PFSK-1 (cell line): ENCODE measurements at regions not wholly inside any gene's neighbourhood (a gene's known extent, or its start where the extent isn't known, plus 50 kb on each side); places are given as distances from the start of the nearest gene placed in this dataset.

ENCODE experiments used
- FOXP2 ChIP-seq: optimal IDR thresholded peaks from 2 replicates; pipeline ENCODE3; 2011; ENCODE audit warnings: borderline replicate concordance, control low read depth, inconsistent platforms; ENCODE audit not compliant: insufficient read depth; ENCODE audit errors: extremely low read length, extremely low read depth
- POLR2AphosphoS5 ChIP-seq: IDR thresholded peaks from 2 replicates; pipeline ENCODE4 v1.6.1; 2012; ENCODE audit warnings: low read depth, mild to moderate bottlenecking, control low read depth, low read length, moderate library complexity
- REST ChIP-seq, 2 experiments: IDR thresholded peaks; 2 replicates each; pipeline versions ENCODE4 v1.6.1 to v1.8.0; 2011 to 2012; ENCODE audit warnings: low read depth in 2 of 2, low read length in 2 of 2, control low read depth in 1 of 2, inconsistent platforms in 1 of 2, mild to moderate bottlenecking in 1 of 2, moderate library complexity in 1 of 2; ENCODE audit not compliant: insufficient read depth in 1 of 2
- SIN3A ChIP-seq: IDR thresholded peaks from 2 replicates; pipeline ENCODE4 v1.6.1; 2012; ENCODE audit warnings: mild to moderate bottlenecking, low read length, moderate library complexity, borderline replicate concordance; ENCODE audit not compliant: insufficient read depth
- TAF1 ChIP-seq: IDR thresholded peaks from 2 replicates; pipeline ENCODE4 v1.6.1; 2012; ENCODE audit warnings: low read length, control low read depth, borderline replicate concordance; ENCODE audit not compliant: insufficient read depth

- TF ChIP-seq FOXP2 (no peak), SIN3A (no peak)
Measured at GRCh38 chr7:16939161-16939560, 57.4 kb upstream of the AGR3 start.

GRCh38 chr7:16940776-16941175 lies 59.0 kb upstream of the AGR3 start:
- TF ChIP-seq POLR2AphosphoS5 (no peak), FOXP2 (no peak), TAF1 (no peak), SIN3A (no peak), REST (IDR thresholded peaks at IDR 0.05; ENCODE audit: insufficient read depth in 1 of 2, low read depth in 2 of 2, low read length in 2 of 2) (no peak)

- TF ChIP-seq REST (IDR thresholded peaks at IDR 0.05; ENCODE audit: insufficient read depth in 1 of 2, low read depth in 2 of 2, low read length in 2 of 2) (no peak), TAF1 (no peak), SIN3A (no peak), FOXP2 (no peak), POLR2AphosphoS5 (no peak)
Measured at GRCh38 chr7:16942929-16943509, 61.2 kb upstream of the AGR3 start.

GRCh38 chr7:16944936-16945335 lies 63.2 kb upstream of the AGR3 start:
- TF ChIP-seq FOXP2 (no peak), TAF1 (no peak), POLR2AphosphoS5 (no peak), SIN3A (no peak), REST (IDR thresholded peaks at IDR 0.05; ENCODE audit: insufficient read depth in 1 of 2, low read depth in 2 of 2, low read length in 2 of 2) (no peak)

GRCh38 chr7:16945372-16945771 lies 63.6 kb upstream of the AGR3 start:
- no peak for TF ChIP-seq REST (IDR thresholded peaks at IDR 0.05; ENCODE audit: insufficient read depth in 1 of 2, low read depth in 2 of 2, low read length in 2 of 2)
- no peak for TF ChIP-seq SIN3A
- no peak for TF ChIP-seq POLR2AphosphoS5
- no peak for TF ChIP-seq FOXP2
- no peak for TF ChIP-seq TAF1
